Endothelial cell of umbilical vein (primary cell): ENCODE measurements at regions not wholly inside any gene's neighbourhood (a gene's known extent, or its start where the extent isn't known, plus 50 kb on each side); places are given as distances from the start of the nearest gene placed in this dataset.

Experiments used
- EZH2 ChIP-seq: IDR thresholded peaks from 2 replicates; pipeline ENCODE4 v1.6.1; 2012; ENCODE audit warnings: borderline replicate concordance, low read depth, mild to moderate bottlenecking, moderate library complexity, low read length, inconsistent platforms; ENCODE audit not compliant: severe bottlenecking
- JUN ChIP-seq: IDR thresholded peaks from 2 replicates; pipeline ENCODE4 v1.6.1; 2011; ENCODE audit warnings: borderline replicate concordance, low read depth; ENCODE audit not compliant: insufficient read length, insufficient read depth
- MAX ChIP-seq: IDR thresholded peaks from 2 replicates; pipeline ENCODE4 v1.6.1; 2011; ENCODE audit not compliant: insufficient read depth, insufficient read length
- MYC ChIP-seq: IDR thresholded peaks from one replicate; pipeline ENCODE4 v1.6.1; 2011; ENCODE audit warnings: mild to moderate bottlenecking, low read depth, low read length
- POLR2A ChIP-seq: IDR thresholded peaks from 2 replicates; pipeline ENCODE4 v1.6.1; 2012; ENCODE audit warnings: low read depth, mild to moderate bottlenecking, control low read depth, low read length
- POLR2AphosphoS5 ChIP-seq: IDR thresholded peaks from 2 replicates; pipeline ENCODE4 v1.6.1; 2012; ENCODE audit warnings: low read depth, mild to moderate bottlenecking, control low read depth, low read length, moderate library complexity; ENCODE audit not compliant: insufficient read depth
- TF ChIP-seq, protein P1 (sequence below), 2 donors: IDR thresholded peaks; 1 replicate in 1 of 2; 2 replicates in 1 of 2; pipeline ENCODE4 v1.5.1; 2011; ENCODE audit warnings: low read length in 2 of 2, mild to moderate bottlenecking in 2 of 2, moderate library complexity in 2 of 2, control low read depth in 1 of 2, inconsistent platforms in 1 of 2, low read depth in 1 of 2; ENCODE audit not compliant: insufficient read depth in 1 of 2; ENCODE audit errors: extremely low read depth in 1 of 2

- TF ChIP-seq EZH2 (no peak), POLR2A (no peak), MAX (no peak), MYC (no peak), POLR2AphosphoS5 (no peak), JUN (no peak)
- TF ChIP-seq, protein P1, sequence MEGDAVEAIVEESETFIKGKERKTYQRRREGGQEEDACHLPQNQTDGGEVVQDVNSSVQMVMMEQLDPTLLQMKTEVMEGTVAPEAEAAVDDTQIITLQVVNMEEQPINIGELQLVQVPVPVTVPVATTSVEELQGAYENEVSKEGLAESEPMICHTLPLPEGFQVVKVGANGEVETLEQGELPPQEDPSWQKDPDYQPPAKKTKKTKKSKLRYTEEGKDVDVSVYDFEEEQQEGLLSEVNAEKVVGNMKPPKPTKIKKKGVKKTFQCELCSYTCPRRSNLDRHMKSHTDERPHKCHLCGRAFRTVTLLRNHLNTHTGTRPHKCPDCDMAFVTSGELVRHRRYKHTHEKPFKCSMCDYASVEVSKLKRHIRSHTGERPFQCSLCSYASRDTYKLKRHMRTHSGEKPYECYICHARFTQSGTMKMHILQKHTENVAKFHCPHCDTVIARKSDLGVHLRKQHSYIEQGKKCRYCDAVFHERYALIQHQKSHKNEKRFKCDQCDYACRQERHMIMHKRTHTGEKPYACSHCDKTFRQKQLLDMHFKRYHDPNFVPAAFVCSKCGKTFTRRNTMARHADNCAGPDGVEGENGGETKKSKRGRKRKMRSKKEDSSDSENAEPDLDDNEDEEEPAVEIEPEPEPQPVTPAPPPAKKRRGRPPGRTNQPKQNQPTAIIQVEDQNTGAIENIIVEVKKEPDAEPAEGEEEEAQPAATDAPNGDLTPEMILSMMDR (IDR thresholded peaks at IDR 0.05; ENCODE audit: extremely low read depth in 1 of 2, insufficient read depth in 1 of 2, low read depth in 1 of 2, low read length in 2 of 2) = no peak
Measured at GRCh38 chr12:111103583-111103982, 183.2 kb upstream of the MYL2 start.
